ENCODE measurements at regions not wholly inside any gene's neighbourhood (a gene's known extent, or its start where the extent isn't known, plus 50 kb on each side); places are given as distances from the start of the nearest gene placed in this dataset.

DNA sequence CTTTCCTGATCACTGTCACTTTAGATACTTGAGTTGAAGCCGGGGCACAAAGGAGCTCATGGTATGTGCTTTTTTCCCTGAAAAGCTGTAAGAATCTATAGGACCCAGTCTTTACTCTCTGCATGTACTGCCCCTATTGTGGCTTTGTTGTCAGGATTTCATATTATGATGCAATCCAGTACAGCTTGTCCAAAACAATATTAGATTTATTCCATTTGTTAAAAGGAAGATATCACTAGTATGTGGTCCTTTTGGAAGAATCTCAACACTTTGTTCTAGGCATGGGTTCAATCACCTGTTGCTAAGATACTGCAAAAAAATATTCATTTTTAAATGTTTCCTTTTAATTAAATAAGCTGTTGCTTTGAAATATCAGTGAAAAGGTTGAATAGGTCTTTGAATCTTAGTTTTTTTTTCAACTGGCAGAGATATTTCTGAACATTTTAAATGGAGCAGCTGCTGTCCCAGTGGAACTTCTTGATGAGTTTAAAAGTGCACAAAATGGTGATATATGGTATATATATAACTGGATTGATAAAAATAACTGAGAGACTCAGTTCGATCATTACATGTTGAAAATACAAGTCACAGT is 256.6 kb upstream of the NT5C1B start:
- TF ChIP-seq CTCF (IDR thresholded peaks at IDR 0.05) (no peak), POLR2A (IDR thresholded peaks at IDR 0.05) (no peak)

Data from gastroesophageal sphincter (tissue), 3 donors.